ENCODE measurements at regions not wholly inside any gene's neighbourhood (a gene's known extent, or its start where the extent isn't known, plus 50 kb on each side); places are given as distances from the start of the nearest gene placed in this dataset.

DNA sequence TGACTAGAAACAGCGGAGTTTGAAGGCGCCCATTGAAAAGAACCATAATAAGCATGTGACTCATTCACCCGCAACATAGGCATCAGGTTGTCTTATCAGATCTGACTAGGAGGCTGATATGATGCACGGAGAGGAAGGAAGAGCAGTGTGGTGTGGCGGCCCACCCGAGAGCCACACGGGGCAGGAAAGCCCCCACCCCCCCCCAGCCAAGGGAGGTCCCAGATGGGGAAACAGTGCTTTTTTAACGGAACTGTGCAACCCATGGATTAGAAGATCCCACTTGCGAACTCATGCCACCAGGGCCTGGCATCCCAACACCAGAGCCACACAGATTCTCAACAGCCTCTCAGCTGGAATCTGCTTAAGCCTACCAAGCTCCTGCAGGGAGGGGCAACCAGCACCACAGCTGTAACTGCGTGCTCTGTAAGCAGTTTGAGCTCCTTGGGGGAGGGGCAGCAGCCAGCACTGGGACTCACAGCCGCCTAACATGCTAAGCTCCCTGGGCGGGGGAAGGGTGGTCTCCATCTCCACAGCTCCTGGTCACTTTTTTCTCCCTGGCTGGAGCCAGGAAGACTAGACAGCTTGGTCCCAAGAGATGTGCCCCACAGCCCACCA is 466.2 kb downstream of the PDGFC start:
- Histone ChIP-seq H3K4me3 (no peak overlapping the region), H3K4me1 (no peaks in the 10 kb centered on the region), H3K36me3 (no peaks in the 10 kb centered on the region), H3K9me3 (peaks cover 0 to 19% (median 0%) of the 10 kb centered on the region in 8 donors), H3K27ac (no peak overlapping the region), H3K27me3 (replicated peaks in 1 of 7) (no peaks in the 10 kb centered on the region)
- intact Hi-C loops (cut with DNase I; ENCODE audit: low total_unique reads), result no loop called here
- WGBS, 5 donors, result 70 to 94% (median 84%) methylated on average over 11 to 12 of the region's 12 CpGs
- DNase-seq, result no peak
- TF ChIP-seq POLR2A (IDR thresholded peaks at IDR 0.05), result no peak
- TF ChIP-seq, protein P1, sequence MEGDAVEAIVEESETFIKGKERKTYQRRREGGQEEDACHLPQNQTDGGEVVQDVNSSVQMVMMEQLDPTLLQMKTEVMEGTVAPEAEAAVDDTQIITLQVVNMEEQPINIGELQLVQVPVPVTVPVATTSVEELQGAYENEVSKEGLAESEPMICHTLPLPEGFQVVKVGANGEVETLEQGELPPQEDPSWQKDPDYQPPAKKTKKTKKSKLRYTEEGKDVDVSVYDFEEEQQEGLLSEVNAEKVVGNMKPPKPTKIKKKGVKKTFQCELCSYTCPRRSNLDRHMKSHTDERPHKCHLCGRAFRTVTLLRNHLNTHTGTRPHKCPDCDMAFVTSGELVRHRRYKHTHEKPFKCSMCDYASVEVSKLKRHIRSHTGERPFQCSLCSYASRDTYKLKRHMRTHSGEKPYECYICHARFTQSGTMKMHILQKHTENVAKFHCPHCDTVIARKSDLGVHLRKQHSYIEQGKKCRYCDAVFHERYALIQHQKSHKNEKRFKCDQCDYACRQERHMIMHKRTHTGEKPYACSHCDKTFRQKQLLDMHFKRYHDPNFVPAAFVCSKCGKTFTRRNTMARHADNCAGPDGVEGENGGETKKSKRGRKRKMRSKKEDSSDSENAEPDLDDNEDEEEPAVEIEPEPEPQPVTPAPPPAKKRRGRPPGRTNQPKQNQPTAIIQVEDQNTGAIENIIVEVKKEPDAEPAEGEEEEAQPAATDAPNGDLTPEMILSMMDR (IDR thresholded peaks at IDR 0.05 in 8 of 11, conservative IDR thresholded peaks at IDR 0.05 in 3 of 11), result no peak

DNA sequence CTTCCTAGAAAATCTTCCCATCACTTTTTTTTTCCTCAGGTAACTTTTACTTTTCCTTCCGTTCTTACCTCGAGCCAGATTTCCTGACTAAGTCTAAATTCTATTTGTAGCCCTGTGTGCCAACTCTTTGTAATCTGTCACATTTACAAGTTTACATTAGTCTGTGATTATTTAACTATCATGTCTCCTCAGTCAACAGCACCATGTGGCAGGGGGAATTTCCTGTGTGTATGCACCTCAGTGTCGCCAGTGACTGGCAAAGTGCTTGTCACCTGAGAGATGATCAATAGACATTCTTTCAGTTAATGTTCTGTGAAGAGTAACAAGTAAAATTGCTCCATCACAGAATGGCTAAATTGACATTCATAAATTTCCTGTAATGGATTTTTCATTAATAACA is 468.5 kb downstream of the PDGFC start:
- Histone ChIP-seq H3K9me3 (peaks cover 0 to 16% (median 0%) of the 10 kb centered on the region in 8 donors), H3K27me3 (replicated peaks in 1 of 7) (no peaks in the 10 kb centered on the region), H3K4me3 (no peak overlapping the region), H3K27ac (no peak overlapping the region), H3K36me3 (no peaks in the 10 kb centered on the region), H3K4me1 (no peaks in the 10 kb centered on the region)
- DNase-seq, result no peak
- TF ChIP-seq POLR2AphosphoS5 (IDR thresholded peaks at IDR 0.05) (no peak), POLR2A (IDR thresholded peaks at IDR 0.05) (no peak)
- TF ChIP-seq, protein P1 (IDR thresholded peaks at IDR 0.05 in 8 of 11, conservative IDR thresholded peaks at IDR 0.05 in 3 of 11), result no peak
- 67 to 89% (median 83%) methylated on average over 3 of the region's 3 CpGs for WGBS, 5 donors
- intact Hi-C loops (cut with DNase I; ENCODE audit: low total_unique reads), result no loop called here

DNA sequence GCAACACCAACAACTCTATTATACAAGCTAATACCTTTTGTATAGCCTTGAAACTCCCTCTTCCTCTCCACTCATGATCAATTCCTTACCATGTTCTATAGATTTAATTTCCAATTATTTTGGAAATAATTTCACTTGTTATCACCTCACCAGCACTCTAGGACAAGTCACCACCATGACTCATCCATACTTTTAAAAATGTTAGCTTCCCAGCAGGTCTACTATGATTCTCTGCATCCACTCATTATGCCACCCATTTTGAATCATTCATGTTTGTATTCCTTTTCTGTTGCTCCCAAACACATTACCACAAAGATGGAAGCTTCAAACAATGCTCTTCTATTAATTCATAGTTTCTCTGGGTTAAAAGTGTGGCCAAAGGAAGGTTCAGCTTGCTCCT is 469.6 kb downstream of the PDGFC start:
- Histone ChIP-seq H3K9me3 (peaks cover 0 to 15% (median 0%) of the 10 kb centered on the region in 8 donors), H3K4me1 (no peaks in the 10 kb centered on the region), H3K4me3 (no peak overlapping the region), H3K27ac (no peak overlapping the region), H3K27me3 (replicated peaks in 1 of 7) (no peaks in the 10 kb centered on the region), H3K36me3 (no peaks in the 10 kb centered on the region)
- no peak for DNase-seq
- intact Hi-C loops (cut with DNase I; ENCODE audit: low total_unique reads), result no loop called here
- TF ChIP-seq, protein P1 (IDR thresholded peaks at IDR 0.05 in 8 of 11, conservative IDR thresholded peaks at IDR 0.05 in 3 of 11), result no peak
- TF ChIP-seq POLR2A (IDR thresholded peaks at IDR 0.05), result no peak
- no peak for TF ChIP-seq POLR2AphosphoS5 (IDR thresholded peaks at IDR 0.05)

DNA sequence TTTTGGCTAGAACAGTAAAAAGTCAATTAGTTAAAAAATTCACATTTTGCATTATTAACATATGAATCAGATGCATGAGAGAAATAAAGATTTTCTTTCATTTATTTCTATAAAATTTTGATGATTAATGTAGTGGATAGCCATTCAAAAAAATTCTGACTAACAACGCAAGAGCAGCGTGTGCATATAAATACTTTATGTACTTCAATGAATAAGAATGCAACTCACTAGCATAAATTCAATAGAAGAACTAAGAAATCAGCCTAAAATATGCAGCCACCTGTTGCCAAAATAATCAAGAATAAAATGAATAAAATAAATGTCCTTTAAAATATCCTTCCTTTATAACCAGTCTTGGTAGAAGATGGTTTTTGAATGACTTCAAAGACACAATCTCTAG is 471.9 kb downstream of the PDGFC start:
- Histone ChIP-seq H3K4me1 (no peaks in the 10 kb centered on the region), H3K9me3 (peaks cover 0 to 7% (median 0%) of the 10 kb centered on the region in 8 donors), H3K4me3 (no peak overlapping the region), H3K27me3 (replicated peaks in 1 of 7) (no peaks in the 10 kb centered on the region), H3K27ac (no peak overlapping the region), H3K36me3 (no peaks in the 10 kb centered on the region)
- no peak for DNase-seq
- TF ChIP-seq POLR2A (IDR thresholded peaks at IDR 0.05) (no peak), POLR2AphosphoS5 (IDR thresholded peaks at IDR 0.05) (no peak)
- TF ChIP-seq, protein P1 (IDR thresholded peaks at IDR 0.05 in 8 of 11, conservative IDR thresholded peaks at IDR 0.05 in 3 of 11), result no peak
- WGBS, 5 donors, result 86 to 94% (median 92%) methylated on average over 2 of the region's 2 CpGs
- intact Hi-C loops (cut with DNase I; ENCODE audit: low total_unique reads), result no loop called here

Data from spleen (tissue), 11 donors.